H9 (cell line): ENCODE measurements at regions not wholly inside any gene's neighbourhood (a gene's known extent, or its start where the extent isn't known, plus 50 kb on each side); places are given as distances from the start of the nearest gene placed in this dataset.

Source experiments
- DNase-seq: peaks from one replicate; pipeline ENCODE4 v3.0.0-alpha.2; 2017
- H2AFZ ChIP-seq: one replicate; pipeline ENCODE4 v1.6.1; 2013; ENCODE audit warnings: mild to moderate bottlenecking, low read length, control low read depth, moderate library complexity
- H2AK5ac ChIP-seq: 2 replicates; pipeline ENCODE4 v1.6.1; 2013; ENCODE audit warnings: low read length, control low read depth, mixed read lengths; ENCODE audit not compliant: insufficient read length
- H2BK120ac ChIP-seq: one replicate; pipeline ENCODE4 v1.6.1; 2013; ENCODE audit warnings: low read depth, mild to moderate bottlenecking, low read length, control low read depth, inconsistent platforms; ENCODE audit not compliant: poor library complexity, severe bottlenecking
- H2BK12ac ChIP-seq: 2 replicates; pipeline ENCODE4 v1.6.1; 2013; ENCODE audit warnings: low read length, control low read depth, mixed read lengths, low read depth; ENCODE audit not compliant: insufficient read length
- H2BK15ac ChIP-seq: 2 replicates; pipeline ENCODE4 v1.6.1; 2013; ENCODE audit warnings: low read depth, low read length, control low read depth
- H2BK20ac ChIP-seq: one replicate; pipeline ENCODE4 v1.6.1; 2013; ENCODE audit warnings: low read depth, mild to moderate bottlenecking, low read length, control low read depth, inconsistent platforms; ENCODE audit not compliant: poor library complexity, severe bottlenecking
- H2BK5ac ChIP-seq: 2 replicates; pipeline ENCODE4 v1.6.1; 2013; ENCODE audit warnings: low read length, control low read depth, mixed read lengths; ENCODE audit not compliant: insufficient read length
- H3K14ac ChIP-seq: 2 replicates; pipeline ENCODE4 v1.6.1; 2013; ENCODE audit warnings: low read length, control low read depth; ENCODE audit not compliant: insufficient read depth
- H3K18ac ChIP-seq: 2 replicates; pipeline ENCODE4 v1.6.1; 2013; ENCODE audit warnings: low read depth, mild to moderate bottlenecking, mixed read lengths, low read length, control low read depth; ENCODE audit not compliant: insufficient read length
- H3K23ac ChIP-seq: 2 replicates; pipeline ENCODE4 v1.6.1; 2013; ENCODE audit warnings: low read length, control low read depth, mixed read lengths, low read depth; ENCODE audit not compliant: insufficient read length
- H3K23me2 ChIP-seq: 2 replicates; pipeline ENCODE4 v1.6.1; 2013; ENCODE audit warnings: low read depth, mild to moderate bottlenecking, mixed read lengths, low read length, control low read depth; ENCODE audit not compliant: insufficient read length, poor library complexity, severe bottlenecking
- H3K27ac ChIP-seq: 2 replicates; pipeline ENCODE4 v1.5.1; 2013; ENCODE audit warnings: low read length, control low read depth, mixed read lengths, low read depth; ENCODE audit not compliant: insufficient read length
- H3K27me3 ChIP-seq: 2 replicates; pipeline ENCODE4 v1.6.1; 2013; ENCODE audit warnings: low read length, control low read depth, inconsistent platforms; ENCODE audit not compliant: insufficient read depth
- H3K4ac ChIP-seq: 2 replicates; pipeline ENCODE4 v1.6.1; 2013; ENCODE audit warnings: low read depth, mild to moderate bottlenecking, control low read depth, inconsistent platforms, low read length, moderate library complexity
- H3K4me1 ChIP-seq: 2 replicates; pipeline ENCODE4 v1.6.1; 2013; ENCODE audit warnings: low read length, control low read depth, inconsistent platforms; ENCODE audit not compliant: insufficient read depth
- H3K4me2 ChIP-seq: 2 replicates; pipeline ENCODE4 v1.6.1; 2013; ENCODE audit warnings: low read length, control low read depth, mixed read lengths; ENCODE audit not compliant: insufficient read length, insufficient read depth
- H3K56ac ChIP-seq: 2 replicates; pipeline ENCODE4 v1.6.1; 2013; ENCODE audit warnings: low read depth, mild to moderate bottlenecking, mixed read lengths, low read length, control low read depth; ENCODE audit not compliant: insufficient read length
- H3K79me1 ChIP-seq: 2 replicates; pipeline ENCODE4 v1.6.1; 2013; ENCODE audit warnings: low read depth, mild to moderate bottlenecking, moderate library complexity, low read length, control low read depth, inconsistent platforms; ENCODE audit not compliant: insufficient read depth, poor library complexity, severe bottlenecking
- H3K79me2 ChIP-seq: 2 replicates; pipeline ENCODE4 v1.6.1; 2013; ENCODE audit warnings: low read length, control low read depth, inconsistent platforms; ENCODE audit not compliant: insufficient read depth
- H3K9ac ChIP-seq: 2 replicates; pipeline ENCODE4 v1.6.1; 2013; ENCODE audit warnings: low read length, control low read depth, mixed read lengths; ENCODE audit not compliant: insufficient read length; ENCODE audit errors: extremely low read depth
- H3K9me3 ChIP-seq: one replicate; pipeline ENCODE4 v1.6.1; 2013; ENCODE audit warnings: low read depth, low read length, inconsistent platforms; ENCODE audit not compliant: control insufficient read depth
- H3T11ph ChIP-seq: one replicate; pipeline ENCODE4 v1.6.1; 2013; ENCODE audit warnings: mild to moderate bottlenecking, low read length, control low read depth, inconsistent platforms
- H4K20me1 ChIP-seq: one replicate; pipeline ENCODE4 v1.6.1; 2013; ENCODE audit not compliant: control insufficient read depth, insufficient read length, insufficient read depth
- H4K5ac ChIP-seq: 2 replicates; pipeline ENCODE4 v1.6.1; 2013; ENCODE audit warnings: low read depth, mild to moderate bottlenecking, mixed read lengths, low read length, control low read depth; ENCODE audit not compliant: insufficient read length
- H4K8ac ChIP-seq: replicated peaks from 2 replicates; pipeline ENCODE4 v1.6.1; 2013; ENCODE audit warnings: low read length, control low read depth, mixed read lengths, low read depth; ENCODE audit not compliant: insufficient read length
- H4K91ac ChIP-seq: 2 replicates; pipeline ENCODE4 v1.6.1; 2013; ENCODE audit warnings: low read depth, mild to moderate bottlenecking, moderate library complexity, mixed read lengths, low read length, control low read depth; ENCODE audit not compliant: insufficient read length
- H3K27ac Mint-ChIP-seq, 3 experiments: 2 replicates in 2 of 3; 3 replicates in 1 of 3; pipeline ENCODE4 v1.8.0; 2020 to 2021; ENCODE audit warnings: mixed read lengths in 3 of 3, mild to moderate bottlenecking in 1 of 3, moderate library complexity in 1 of 3
- H3K27me3 Mint-ChIP-seq: 2 replicates; pipeline ENCODE4 v1.8.0; 2021; ENCODE audit warnings: low read depth, mild to moderate bottlenecking, moderate library complexity, mixed read lengths
- H3K36me3 Mint-ChIP-seq, 3 experiments: 2 replicates in 2 of 3; 3 replicates in 1 of 3; pipeline ENCODE4 v1.8.0; 2020 to 2021; ENCODE audit warnings: low read depth in 3 of 3, mixed read lengths in 3 of 3; ENCODE audit not compliant: insufficient read depth in 1 of 3
- H3K4me1 Mint-ChIP-seq, 2 experiments: 2 replicates each; pipeline ENCODE4 v1.8.0; 2020; ENCODE audit warnings: mixed read lengths in 2 of 2
- H3K4me3 Mint-ChIP-seq, 2 experiments: 2 replicates in 1 of 2; 3 replicates in 1 of 2; pipeline ENCODE4 v1.8.0; 2020 to 2021; ENCODE audit warnings: mild to moderate bottlenecking in 2 of 2, mixed read lengths in 2 of 2, moderate library complexity in 1 of 2
- H3K9me3 Mint-ChIP-seq, 2 experiments: 2 replicates in 1 of 2; 3 replicates in 1 of 2; pipeline ENCODE4 v1.8.0; 2020; ENCODE audit warnings: mild to moderate bottlenecking in 2 of 2, mixed read lengths in 2 of 2, moderate library complexity in 1 of 2
- CTCF ChIP-seq: fragments of 200-600 bp; sonication (generic); conservative IDR thresholded peaks from 3 replicates; pipeline ENCODE4 v1.8.0; 2021; ENCODE audit warnings: antibody characterized with exemption, mild to moderate bottlenecking
- WGBS: extraction: QIAGEN DNeasy Blood & Tissue Kit; methylation state at CpG from one replicate; pipeline ENCODE4 v1.1.7; 2013; ENCODE audit warnings: missing lambda C conversion rate, low lambda C conversion rate, mixed read lengths; ENCODE audit not compliant: insufficient read length; ENCODE audit errors: extremely low coverage; 5-methylcytosine and 5-hydroxymethylcytosine counted together

DNA sequence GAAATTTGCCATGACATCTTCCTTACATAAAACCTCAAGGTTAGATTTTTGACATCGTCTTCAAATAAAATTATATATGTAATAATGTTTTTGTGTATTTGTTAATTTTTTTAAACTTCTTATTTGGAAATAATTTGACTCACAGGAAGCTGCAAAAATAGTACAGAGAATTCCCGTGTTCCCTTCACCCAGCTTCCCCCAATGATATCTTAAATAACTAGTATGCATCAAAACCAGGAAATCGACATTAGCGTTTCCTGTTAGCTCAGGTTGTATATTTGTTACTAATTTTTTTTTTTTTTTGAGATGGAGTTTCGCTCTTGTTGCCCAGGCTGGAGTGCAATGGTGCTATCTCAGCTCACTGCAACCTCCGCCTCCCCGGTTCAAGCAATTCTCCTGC is 86.3 kb upstream of the SPRY4 start:
- peaks cover 0 to 4% (median 0%) of the 10 kb centered on the region in 3 experiments; a peak in 1 of 7 replicates for H3K36me3 Mint-ChIP-seq
- no peak overlapping the region for H3K27ac ChIP-seq
- H4K8ac ChIP-seq: no peak overlapping the region
- H3K4me2 ChIP-seq: no peak overlapping the region
- no peak overlapping the region for H2BK12ac ChIP-seq
- H2BK20ac ChIP-seq: no peak overlapping the region
- no peak overlapping the region for H3K18ac ChIP-seq
- H2AK5ac ChIP-seq: no peak overlapping the region
- no peaks in the 10 kb centered on the region for H3K79me2 ChIP-seq
- no peaks in the 10 kb centered on the region for H3K4me1 ChIP-seq
- H4K20me1 ChIP-seq: no peaks in the 10 kb centered on the region
- H3K27me3 ChIP-seq: no peaks in the 10 kb centered on the region
- no peak overlapping the region for H3T11ph ChIP-seq
- H2BK120ac ChIP-seq: no peak overlapping the region
- no peak overlapping the region for H3K56ac ChIP-seq
- H3K4me1 Mint-ChIP-seq: peaks cover 6 to 10% of the 10 kb centered on the region in 2 experiments; a peak in 3 of 4 replicates
- H3K79me1 ChIP-seq: no peaks in the 10 kb centered on the region
- no peak overlapping the region for H3K14ac ChIP-seq
- H4K91ac ChIP-seq: no peak overlapping the region
- no peak for DNase-seq
- H4K5ac ChIP-seq: no peak overlapping the region
- WGBS: no CpG with 5 or more reads among the region's 7 CpGs
- no peak overlapping the region for H2BK15ac ChIP-seq
- H3K4me3 Mint-ChIP-seq: no peak overlapping the region
- H3K23ac ChIP-seq: no peak overlapping the region
- H2BK5ac ChIP-seq: no peak overlapping the region
- H3K4ac ChIP-seq: no peak overlapping the region
- H3K27me3 Mint-ChIP-seq: no peaks in the 10 kb centered on the region
- peaks cover 2 to 3% of the 10 kb centered on the region in 2 experiments; a peak in 2 of 5 replicates for H3K9me3 Mint-ChIP-seq
- no peak overlapping the region for H2AFZ ChIP-seq
- no peaks in the 10 kb centered on the region for H3K23me2 ChIP-seq
- H3K9ac ChIP-seq: no peak overlapping the region
- no peak overlapping the region for H3K27ac Mint-ChIP-seq
- no peaks in the 10 kb centered on the region for H3K9me3 ChIP-seq
- TF ChIP-seq CTCF: no peak
